K562 (cell line): ENCODE measurements at regions not wholly inside any gene's neighbourhood (a gene's known extent, or its start where the extent isn't known, plus 50 kb on each side); places are given as distances from the start of the nearest gene placed in this dataset.

Experiments used
- ATAC-seq: fragments of 200-7000 bp; cut with Tn5 transposase; 3 replicates; pipeline ENCODE4 v1.9.1; 2020; ENCODE audit warnings: moderate library complexity
- BruUV-seq: library from RNA; stranded (reverse); fragments of 400-500 nt; replicated peaks from 2 replicates; lab custom pipeline; 2021; lab: Mats Ljungman, UMichigan
- CTCF ChIA-PET: fragments of 300-600 bp; formaldehyde crosslinking; extraction: SDS; loops from one replicate; lab custom pipeline; 2021; ENCODE audit warnings: low intra/inter-chr PET ratio; lab: Yijun Ruan, JAX
- POLR2A ChIA-PET: fragments of 300-600, 350-650 bp; sonication (Branson Sonifier 250); formaldehyde crosslinking; extraction: SDS; loops from one replicate; lab custom pipeline; 2021; ENCODE audit warnings: antibody characterized with exemption, inconsistent platforms; lab: Yijun Ruan, JAX
- DNase-seq, 4 experiments: peaks; one replicate each; pipeline versions ENCODE4 v3.0.0 to v3.0.0-alpha.2; 2011 to 2018; ENCODE audit warnings: low spot score in 3 of 4, mixed read lengths in 3 of 4; ENCODE audit errors: extremely low read depth in 1 of 4
- FAIRE-seq: peaks from 2 replicates; lab custom pipeline; 2011; peaks lifted over from hg19 to GRCh38; lab: Jason Lieb, UNC
- H2AFZ ChIP-seq: 2 replicates; pipeline ENCODE4 v1.6.0; 2011; ENCODE audit warnings: low read depth, low read length, control low read depth, inconsistent platforms
- H3K27ac ChIP-seq: fragments of 200-600 bp; 3 replicates; pipeline ENCODE4 v1.8.0; 2011; ENCODE audit warnings: low read depth, mild to moderate bottlenecking, control low read depth, inconsistent platforms, low read length, moderate library complexity, mixed read lengths; ENCODE audit errors: extremely low read depth
- H3K27me3 ChIP-seq, 2 experiments: fragments of 300-600 bp in 1 of 2; 2 replicates in 1 of 2; 3 replicates in 1 of 2; pipeline versions ENCODE4 v1.6.0 to v1.8.0; 2011; ENCODE audit warnings: inconsistent platforms in 2 of 2, low read length in 2 of 2, mild to moderate bottlenecking in 1 of 2, mixed read lengths in 1 of 2, moderate library complexity in 1 of 2; ENCODE audit not compliant: control insufficient read depth in 2 of 2, insufficient read depth in 2 of 2
- H3K36me3 ChIP-seq: fragments of 300-600 bp; 3 replicates; pipeline ENCODE4 v1.8.0; 2011; ENCODE audit warnings: mild to moderate bottlenecking, low read length, inconsistent platforms; ENCODE audit not compliant: control insufficient read depth, insufficient read depth
- H3K4me1 ChIP-seq, 2 experiments: fragments of 200-600 bp in 1 of 2; replicated peaks in 1 of 2; 2 replicates in 1 of 2; 3 replicates in 1 of 2; pipeline versions ENCODE4 v1.5.1 to v1.8.0; 2011; ENCODE audit warnings: inconsistent platforms in 2 of 2, low read length in 2 of 2, mild to moderate bottlenecking in 1 of 2, mixed read lengths in 1 of 2, moderate library complexity in 1 of 2; ENCODE audit not compliant: control insufficient read depth in 2 of 2, insufficient read depth in 2 of 2
- H3K4me2 ChIP-seq: 2 replicates; pipeline ENCODE4 v1.6.1; 2011; ENCODE audit warnings: low read length, control low read depth, inconsistent platforms, mixed read lengths; ENCODE audit not compliant: insufficient read depth
- H3K4me3 ChIP-seq: fragments of 200-600 bp; sonication (generic), shearing (Covaris generic); 2 replicates; pipeline ENCODE4 v1.5.1; 2016; ENCODE audit warnings: control low read depth, inconsistent platforms
- H3K79me2 ChIP-seq: fragments of 200-600 bp; 3 replicates; pipeline ENCODE4 v1.8.0; 2011; ENCODE audit warnings: low read length, inconsistent platforms; ENCODE audit not compliant: control insufficient read depth, insufficient read depth
- H3K9ac ChIP-seq, 2 experiments: 2 replicates each; pipeline versions ENCODE4 v1.6.0 to v1.6.1; 2011; ENCODE audit warnings: low read depth in 2 of 2, low read length in 2 of 2, control low read depth in 1 of 2, inconsistent platforms in 1 of 2, mild to moderate bottlenecking in 1 of 2, mixed read lengths in 1 of 2; ENCODE audit not compliant: insufficient read depth in 1 of 2
- H3K9me1 ChIP-seq: one replicate; pipeline ENCODE4 v1.6.0; 2011; ENCODE audit warnings: inconsistent platforms, mild to moderate bottlenecking, low read length, moderate library complexity; ENCODE audit not compliant: control insufficient read depth, insufficient read depth
- H3K9me3 ChIP-seq: replicated peaks from 2 replicates; pipeline ENCODE4 v1.5.1; 2011; ENCODE audit warnings: low read depth, low read length, inconsistent platforms; ENCODE audit not compliant: control insufficient read depth, insufficient read depth
- H4K20me1 ChIP-seq: replicated peaks from 2 replicates; pipeline ENCODE4 v1.6.1; 2011; ENCODE audit warnings: low read length, inconsistent platforms, mixed read lengths; ENCODE audit not compliant: control insufficient read depth, insufficient read depth
- BDP1 ChIP-seq: IDR thresholded peaks from 3 replicates; pipeline ENCODE4 v1.6.1; 2011; ENCODE audit not compliant: insufficient read length, insufficient read depth
- CBX5 ChIP-seq: IDR thresholded peaks from 2 replicates; pipeline ENCODE4 v1.6.1; 2014; ENCODE audit warnings: low read depth, borderline replicate concordance
- IFI16 ChIP-seq: fragments of 250-450 bp; sonication (Bioruptor Pico); IDR thresholded peaks from 2 replicates; pipeline ENCODE4 v2.1.2; 2022; ENCODE audit warnings: mild to moderate bottlenecking, inconsistent platforms
- MAFK ChIP-seq: IDR thresholded peaks from 2 replicates; pipeline ENCODE4 v1.6.1; 2011; ENCODE audit warnings: low read length, improper control_type of control experiment
- PTBP1 ChIP-seq: fragments of 200-400 bp; formaldehyde crosslinking; IDR thresholded peaks from 2 replicates; pipeline ENCODE4 v1.6.1; 2017; ENCODE audit warnings: low read depth, low read length
- SLC30A9 ChIP-seq: fragments of 250-450 bp; sonication (Bioruptor Pico); IDR thresholded peaks from 2 replicates; pipeline ENCODE4 v1.8.0; 2022; ENCODE audit warnings: mild to moderate bottlenecking, moderate library complexity
- TRIM24 ChIP-seq, 2 experiments: fragments of 450-650 bp; IDR thresholded peaks; 2 replicates each; pipeline ENCODE4 v1.6.1; 2016
- ZNF764 ChIP-seq: fragments of 250-450 bp; sonication (Bioruptor Pico); IDR thresholded peaks from 2 replicates; pipeline ENCODE4 v1.4.0; 2020; ENCODE audit warnings: low read depth, mild to moderate bottlenecking, moderate library complexity
- WGBS: fragments of 100-300 bp; shearing (Covaris generic); methylation state at CpG from one replicate; pipeline ENCODE4 v1.1.6; 2016; ENCODE audit warnings: low coverage, mixed read lengths; ENCODE audit not compliant: insufficient coverage; ENCODE audit errors: missing lambda C conversion rate; 5-methylcytosine and 5-hydroxymethylcytosine counted together
- in situ Hi-C: fragments of 300-500 bp; cut with MboI; formaldehyde crosslinking; loops from 4 replicates; pipeline ENCODE4 v1.15.0; 2018; ENCODE audit warnings: inconsistent platforms, mixed read lengths
- intact Hi-C: fragments of 100-400 bp; cut with micrococcal nuclease; formaldehyde crosslinking; loops from 2 replicates; pipeline ENCODE4 v1.14.2; 2022
- TF ChIP-seq, protein P1 (sequence below): IDR thresholded peaks from 2 replicates; pipeline ENCODE4 v1.6.1; 2016; ENCODE audit warnings: missing genetic modification characterization, missing compliant biosample characterization
- TF ChIP-seq, protein P2 (sequence below), 2 experiments: fragments of 250-450 bp in 1 of 2; fragments of 450-650 bp in 1 of 2; sonication (Bioruptor Pico) in 1 of 2; IDR thresholded peaks; 2 replicates each; pipeline versions ENCODE4 v1.6.1 to v1.8.0; 2016 to 2021; ENCODE audit warnings: mild to moderate bottlenecking in 2 of 2, moderate library complexity in 2 of 2, missing compliant biosample characterization in 1 of 2, missing genetic modification characterization in 1 of 2
- TF ChIP-seq, protein P3 (sequence below): fragments of 250-450 bp; sonication (Bioruptor Pico); IDR thresholded peaks from 2 replicates; pipeline ENCODE4 v1.5.0; 2021; ENCODE audit warnings: mild to moderate bottlenecking, borderline replicate concordance
- TF ChIP-seq, protein P4 (sequence below): fragments of 200-800 bp; sonication (Bioruptor generic); IDR thresholded peaks from 2 replicates; pipeline ENCODE4 v1.6.1; 2016; ENCODE audit warnings: missing genetic modification characterization, missing compliant biosample characterization

DNA sequence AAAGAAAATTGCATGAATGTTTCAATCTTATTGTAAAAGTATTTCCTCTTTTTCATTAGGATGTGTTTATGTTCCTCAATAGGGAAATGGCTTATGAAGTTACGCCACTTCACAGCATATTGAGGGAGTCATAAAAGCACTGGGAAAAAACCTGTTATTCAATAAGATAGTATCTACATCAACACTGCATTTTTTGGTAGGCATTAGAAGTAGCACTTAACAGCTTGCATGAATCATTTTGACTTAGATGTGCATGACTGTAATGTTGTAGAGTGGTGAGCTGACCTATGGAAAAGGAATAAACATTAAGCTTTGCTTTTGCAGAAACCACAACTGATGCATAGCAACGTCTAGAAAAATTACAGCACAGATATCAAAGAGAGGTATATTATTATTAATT lies 111.2 kb upstream of the GRXCR1 start:
- CTCF ChIA-PET: no interaction called here
- Histone ChIP-seq H3K4me3 (no peak overlapping the region), H2AFZ (no peak overlapping the region), H3K9ac (no peak overlapping the region), H3K4me1 (no peaks in the 10 kb centered on the region), H3K27ac (no peak overlapping the region), H3K9me1 (no peaks in the 10 kb centered on the region), H3K27me3 (no peaks in the 10 kb centered on the region), H3K9me3 (no peaks in the 10 kb centered on the region), H4K20me1 (no peaks in the 10 kb centered on the region), H3K4me2 (no peak overlapping the region), H3K36me3 (no peaks in the 10 kb centered on the region), H3K79me2 (no peaks in the 10 kb centered on the region)
- no peak for DNase-seq
- in situ Hi-C loops: no loop called here
- POLR2A ChIA-PET: no interaction called here
- no TSS peak for BruUV-seq
- WGBS: 0% methylated on average over 2 of the region's 2 CpGs
- no peak for ATAC-seq
- TF ChIP-seq PTBP1 (no peak), TRIM24 (IDR thresholded peaks at IDR 0.05) (no peak), ZNF764 (CRISPR knock-in tag) (no peak), MAFK (no peak), CBX5 (no peak), IFI16 (CRISPR knock-in tag) (no peak), SLC30A9 (CRISPR knock-in tag) (no peak), BDP1 (no peak)
- TF ChIP-seq, protein P1, sequence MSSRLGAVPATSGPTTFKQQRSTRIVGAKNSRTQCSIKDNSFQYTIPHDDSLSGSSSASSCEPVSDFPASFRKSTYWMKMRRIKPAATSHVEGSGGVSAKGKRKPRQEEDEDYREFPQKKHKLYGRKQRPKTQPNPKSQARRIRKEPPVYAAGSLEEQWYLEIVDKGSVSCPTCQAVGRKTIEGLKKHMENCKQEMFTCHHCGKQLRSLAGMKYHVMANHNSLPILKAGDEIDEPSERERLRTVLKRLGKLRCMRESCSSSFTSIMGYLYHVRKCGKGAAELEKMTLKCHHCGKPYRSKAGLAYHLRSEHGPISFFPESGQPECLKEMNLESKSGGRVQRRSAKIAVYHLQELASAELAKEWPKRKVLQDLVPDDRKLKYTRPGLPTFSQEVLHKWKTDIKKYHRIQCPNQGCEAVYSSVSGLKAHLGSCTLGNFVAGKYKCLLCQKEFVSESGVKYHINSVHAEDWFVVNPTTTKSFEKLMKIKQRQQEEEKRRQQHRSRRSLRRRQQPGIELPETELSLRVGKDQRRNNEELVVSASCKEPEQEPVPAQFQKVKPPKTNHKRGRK (tag): no peak
- TF ChIP-seq, protein P2, sequence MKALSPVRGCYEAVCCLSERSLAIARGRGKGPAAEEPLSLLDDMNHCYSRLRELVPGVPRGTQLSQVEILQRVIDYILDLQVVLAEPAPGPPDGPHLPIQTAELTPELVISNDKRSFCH (CRISPR knock-in tag; IDR thresholded peaks at IDR 0.05): no peak
- TF ChIP-seq, protein P2 (tag; IDR thresholded peaks at IDR 0.05): no peak
- TF ChIP-seq, protein P3, sequence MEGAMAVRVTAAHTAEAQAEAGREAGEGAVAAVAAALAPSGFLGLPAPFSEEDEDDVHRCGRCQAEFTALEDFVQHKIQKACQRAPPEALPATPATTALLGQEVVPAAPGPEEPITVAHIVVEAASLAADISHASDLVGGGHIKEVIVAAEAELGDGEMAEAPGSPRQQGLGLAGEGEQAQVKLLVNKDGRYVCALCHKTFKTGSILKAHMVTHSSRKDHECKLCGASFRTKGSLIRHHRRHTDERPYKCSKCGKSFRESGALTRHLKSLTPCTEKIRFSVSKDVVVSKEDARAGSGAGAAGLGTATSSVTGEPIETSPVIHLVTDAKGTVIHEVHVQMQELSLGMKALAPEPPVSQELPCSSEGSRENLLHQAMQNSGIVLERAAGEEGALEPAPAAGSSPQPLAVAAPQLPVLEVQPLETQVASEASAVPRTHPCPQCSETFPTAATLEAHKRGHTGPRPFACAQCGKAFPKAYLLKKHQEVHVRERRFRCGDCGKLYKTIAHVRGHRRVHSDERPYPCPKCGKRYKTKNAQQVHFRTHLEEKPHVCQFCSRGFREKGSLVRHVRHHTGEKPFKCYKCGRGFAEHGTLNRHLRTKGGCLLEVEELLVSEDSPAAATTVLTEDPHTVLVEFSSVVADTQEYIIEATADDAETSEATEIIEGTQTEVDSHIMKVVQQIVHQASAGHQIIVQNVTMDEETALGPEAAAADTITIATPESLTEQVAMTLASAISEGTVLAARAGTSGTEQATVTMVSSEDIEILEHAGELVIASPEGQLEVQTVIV (CRISPR knock-in tag): no peak
- TF ChIP-seq, protein P4, sequence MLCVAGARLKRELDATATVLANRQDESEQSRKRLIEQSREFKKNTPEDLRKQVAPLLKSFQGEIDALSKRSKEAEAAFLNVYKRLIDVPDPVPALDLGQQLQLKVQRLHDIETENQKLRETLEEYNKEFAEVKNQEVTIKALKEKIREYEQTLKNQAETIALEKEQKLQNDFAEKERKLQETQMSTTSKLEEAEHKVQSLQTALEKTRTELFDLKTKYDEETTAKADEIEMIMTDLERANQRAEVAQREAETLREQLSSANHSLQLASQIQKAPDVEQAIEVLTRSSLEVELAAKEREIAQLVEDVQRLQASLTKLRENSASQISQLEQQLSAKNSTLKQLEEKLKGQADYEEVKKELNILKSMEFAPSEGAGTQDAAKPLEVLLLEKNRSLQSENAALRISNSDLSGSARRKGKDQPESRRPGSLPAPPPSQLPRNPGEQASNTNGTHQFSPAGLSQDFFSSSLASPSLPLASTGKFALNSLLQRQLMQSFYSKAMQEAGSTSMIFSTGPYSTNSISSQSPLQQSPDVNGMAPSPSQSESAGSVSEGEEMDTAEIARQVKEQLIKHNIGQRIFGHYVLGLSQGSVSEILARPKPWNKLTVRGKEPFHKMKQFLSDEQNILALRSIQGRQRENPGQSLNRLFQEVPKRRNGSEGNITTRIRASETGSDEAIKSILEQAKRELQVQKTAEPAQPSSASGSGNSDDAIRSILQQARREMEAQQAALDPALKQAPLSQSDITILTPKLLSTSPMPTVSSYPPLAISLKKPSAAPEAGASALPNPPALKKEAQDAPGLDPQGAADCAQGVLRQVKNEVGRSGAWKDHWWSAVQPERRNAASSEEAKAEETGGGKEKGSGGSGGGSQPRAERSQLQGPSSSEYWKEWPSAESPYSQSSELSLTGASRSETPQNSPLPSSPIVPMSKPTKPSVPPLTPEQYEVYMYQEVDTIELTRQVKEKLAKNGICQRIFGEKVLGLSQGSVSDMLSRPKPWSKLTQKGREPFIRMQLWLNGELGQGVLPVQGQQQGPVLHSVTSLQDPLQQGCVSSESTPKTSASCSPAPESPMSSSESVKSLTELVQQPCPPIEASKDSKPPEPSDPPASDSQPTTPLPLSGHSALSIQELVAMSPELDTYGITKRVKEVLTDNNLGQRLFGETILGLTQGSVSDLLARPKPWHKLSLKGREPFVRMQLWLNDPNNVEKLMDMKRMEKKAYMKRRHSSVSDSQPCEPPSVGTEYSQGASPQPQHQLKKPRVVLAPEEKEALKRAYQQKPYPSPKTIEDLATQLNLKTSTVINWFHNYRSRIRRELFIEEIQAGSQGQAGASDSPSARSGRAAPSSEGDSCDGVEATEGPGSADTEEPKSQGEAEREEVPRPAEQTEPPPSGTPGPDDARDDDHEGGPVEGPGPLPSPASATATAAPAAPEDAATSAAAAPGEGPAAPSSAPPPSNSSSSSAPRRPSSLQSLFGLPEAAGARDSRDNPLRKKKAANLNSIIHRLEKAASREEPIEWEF (CRISPR knock-in tag): no peak
- intact Hi-C loops: no loop called here
- FAIRE-seq: no peak
